Ishikawa (cell line): ENCODE measurements at regions not wholly inside any gene's neighbourhood (a gene's known extent, or its start where the extent isn't known, plus 50 kb on each side); places are given as distances from the start of the nearest gene placed in this dataset.

Experiments used
- CREB1 ChIP-seq: IDR thresholded peaks from 2 replicates; pipeline ENCODE4 v1.6.1; 2012; ENCODE audit warnings: low read depth
- EGR1 ChIP-seq: IDR thresholded peaks from 2 replicates; pipeline ENCODE4 v1.6.1; 2012
- EP300 ChIP-seq: IDR thresholded peaks from 2 replicates; pipeline ENCODE4 v1.6.1; 2012; ENCODE audit warnings: borderline replicate concordance
- FOXM1 ChIP-seq: IDR thresholded peaks from 2 replicates; pipeline ENCODE4 v1.6.1; 2012; ENCODE audit warnings: low read depth, borderline replicate concordance
- RAD21 ChIP-seq: IDR thresholded peaks from 2 replicates; pipeline ENCODE4 v1.6.1; 2012; ENCODE audit warnings: low read depth
- REST ChIP-seq: IDR thresholded peaks from 2 replicates; pipeline ENCODE4 v1.6.1; 2012; ENCODE audit warnings: low read depth, mild to moderate bottlenecking
- TAF1 ChIP-seq: IDR thresholded peaks from 2 replicates; pipeline ENCODE4 v1.6.1; 2012; ENCODE audit warnings: low read depth, mild to moderate bottlenecking
- USF1 ChIP-seq: IDR thresholded peaks from 2 replicates; pipeline ENCODE4 v1.6.1; 2012

GRCh38 chr21:16088056-16088455 lies 358.3 kb downstream of the USP25 start:
- TF ChIP-seq USF1, result no peak
- TF ChIP-seq EP300, result no peak
- TF ChIP-seq TAF1, result no peak
- no peak for TF ChIP-seq REST
- TF ChIP-seq CREB1, result no peak
- TF ChIP-seq RAD21, result no peak; the same call in 1 of the 2 replicates
- no peak for TF ChIP-seq EGR1
- no peak for TF ChIP-seq FOXM1
